MCF 10A (cell line): ENCODE measurements at regions not wholly inside any gene's neighbourhood (a gene's known extent, or its start where the extent isn't known, plus 50 kb on each side); places are given as distances from the start of the nearest gene placed in this dataset.

Experiments
- BruUV-seq: library from RNA; stranded (reverse); fragments of 400-500 nt; replicated peaks from 2 replicates; lab custom pipeline; 2021; lab: Mats Ljungman, UMichigan
- CTCF ChIA-PET: fragments of 300-600 bp; sonication (Branson Sonifier 250); formaldehyde crosslinking; extraction: SDS; loops from one replicate; lab custom pipeline; 2021; ENCODE audit warnings: antibody characterized with exemption, inconsistent platforms; lab: Yijun Ruan, JAX
- POLR2A ChIA-PET: fragments of 300-600, 350-650 bp; sonication (Branson Sonifier 250); formaldehyde crosslinking; extraction: SDS; loops from one replicate; lab custom pipeline; 2020; ENCODE audit warnings: antibody characterized with exemption, inconsistent platforms; lab: Yijun Ruan, JAX
- DNase-seq: peaks from one replicate; pipeline ENCODE4 v3.0.0-alpha.2; 2018; ENCODE audit not compliant: unreplicated experiment
- H3K27ac Mint-ChIP-seq: one replicate; pipeline ENCODE4 v1.8.0; 2022; ENCODE audit warnings: mild to moderate bottlenecking, low read depth, mixed read lengths; ENCODE audit not compliant: unreplicated experiment
- H3K27me3 Mint-ChIP-seq: one replicate; pipeline ENCODE4 v1.8.0; 2022; ENCODE audit warnings: mixed read lengths; ENCODE audit not compliant: insufficient read depth, unreplicated experiment
- H3K36me3 Mint-ChIP-seq: one replicate; pipeline ENCODE4 v1.8.0; 2022; ENCODE audit warnings: mild to moderate bottlenecking, moderate library complexity, mixed read lengths; ENCODE audit not compliant: insufficient read depth, unreplicated experiment
- H3K4me1 Mint-ChIP-seq: one replicate; pipeline ENCODE4 v1.8.0; 2022; ENCODE audit warnings: mixed read lengths; ENCODE audit not compliant: insufficient read depth, unreplicated experiment
- H3K4me3 Mint-ChIP-seq: one replicate; pipeline ENCODE4 v1.8.0; 2022; ENCODE audit warnings: mild to moderate bottlenecking, moderate library complexity, mixed read lengths; ENCODE audit not compliant: unreplicated experiment
- H3K9me3 Mint-ChIP-seq: one replicate; pipeline ENCODE4 v1.8.0; 2022; ENCODE audit warnings: mixed read lengths; ENCODE audit not compliant: unreplicated experiment
- intact Hi-C: fragments of 100-400 bp; cut with micrococcal nuclease; formaldehyde crosslinking; loops from 2 replicates; pipeline ENCODE4 v1.14.1; 2022
- TF ChIP-seq, protein P1 (sequence below): fragments of 200-600 bp; IDR thresholded peaks from one replicate; pipeline ENCODE4 v1.8.0; 2022; ENCODE audit warnings: antibody characterized with exemption, mild to moderate bottlenecking; ENCODE audit not compliant: unreplicated experiment

DNA sequence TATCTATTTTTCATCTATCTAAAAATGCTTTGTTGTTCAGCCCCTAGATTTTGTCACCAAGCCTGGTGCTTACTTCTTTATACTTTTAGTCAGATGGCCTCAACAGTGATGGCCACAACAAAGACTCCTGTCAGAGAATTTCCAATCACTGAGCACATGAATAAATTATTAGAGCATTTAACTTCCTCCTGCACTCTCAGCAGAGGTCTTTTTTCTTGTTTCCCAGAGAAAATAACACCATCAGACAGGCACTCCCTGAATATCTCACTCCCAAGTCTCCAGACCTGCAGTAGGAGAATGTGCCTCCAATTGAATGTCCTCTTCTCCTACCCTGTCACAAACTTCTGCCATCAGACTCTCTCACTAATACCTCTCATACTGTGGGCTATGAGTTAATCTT, 616.0 kb upstream of the NR5A2 start:
- Mint-ChIP-seq H3K27me3 (no peaks in the 10 kb centered on the region), H3K9me3 (peaks cover 6% of the 10 kb centered on the region), H3K36me3 (no peaks in the 10 kb centered on the region), H3K27ac (no peak overlapping the region), H3K4me1 (no peaks in the 10 kb centered on the region), H3K4me3 (no peak overlapping the region)
- no peak for DNase-seq
- TF ChIP-seq, protein P1, sequence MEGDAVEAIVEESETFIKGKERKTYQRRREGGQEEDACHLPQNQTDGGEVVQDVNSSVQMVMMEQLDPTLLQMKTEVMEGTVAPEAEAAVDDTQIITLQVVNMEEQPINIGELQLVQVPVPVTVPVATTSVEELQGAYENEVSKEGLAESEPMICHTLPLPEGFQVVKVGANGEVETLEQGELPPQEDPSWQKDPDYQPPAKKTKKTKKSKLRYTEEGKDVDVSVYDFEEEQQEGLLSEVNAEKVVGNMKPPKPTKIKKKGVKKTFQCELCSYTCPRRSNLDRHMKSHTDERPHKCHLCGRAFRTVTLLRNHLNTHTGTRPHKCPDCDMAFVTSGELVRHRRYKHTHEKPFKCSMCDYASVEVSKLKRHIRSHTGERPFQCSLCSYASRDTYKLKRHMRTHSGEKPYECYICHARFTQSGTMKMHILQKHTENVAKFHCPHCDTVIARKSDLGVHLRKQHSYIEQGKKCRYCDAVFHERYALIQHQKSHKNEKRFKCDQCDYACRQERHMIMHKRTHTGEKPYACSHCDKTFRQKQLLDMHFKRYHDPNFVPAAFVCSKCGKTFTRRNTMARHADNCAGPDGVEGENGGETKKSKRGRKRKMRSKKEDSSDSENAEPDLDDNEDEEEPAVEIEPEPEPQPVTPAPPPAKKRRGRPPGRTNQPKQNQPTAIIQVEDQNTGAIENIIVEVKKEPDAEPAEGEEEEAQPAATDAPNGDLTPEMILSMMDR: no peak
- POLR2A ChIA-PET: no interaction called here
- no TSS peak for BruUV-seq
- intact Hi-C loops: no loop called here
- CTCF ChIA-PET: no interaction called here

- Mint-ChIP-seq H3K36me3 (no peaks in the 10 kb centered on the region), H3K4me3 (no peak overlapping the region), H3K27ac (no peak overlapping the region), H3K27me3 (no peaks in the 10 kb centered on the region), H3K9me3 (peaks cover 8% of the 10 kb centered on the region), H3K4me1 (no peaks in the 10 kb centered on the region)
- CTCF ChIA-PET: interaction anchor here (0.5 to 2.5 kb wide), 32 partner anchors 9 to 957 kb away, joined by 3 to 8 read pairs (median 3); no protein-coding TSS in a partner anchor
- intact Hi-C loops: loop anchor here (1.0 to 5.0 kb wide), 3 partner anchors 485 to 665 kb away; no protein-coding TSS in a partner anchor
- POLR2A ChIA-PET: interaction anchor here (0.6 kb wide), 1 partner anchor 210 kb away, joined by 3 read pairs; no protein-coding TSS in a partner anchor
- no TSS peak for BruUV-seq
- DNase-seq: peak; percentile 75
- TF ChIP-seq, protein P1: peak; percentile 56
Observed at GRCh38 chr1:199422206-199422605, 605.3 kb upstream of the NR5A2 start.

DNA sequence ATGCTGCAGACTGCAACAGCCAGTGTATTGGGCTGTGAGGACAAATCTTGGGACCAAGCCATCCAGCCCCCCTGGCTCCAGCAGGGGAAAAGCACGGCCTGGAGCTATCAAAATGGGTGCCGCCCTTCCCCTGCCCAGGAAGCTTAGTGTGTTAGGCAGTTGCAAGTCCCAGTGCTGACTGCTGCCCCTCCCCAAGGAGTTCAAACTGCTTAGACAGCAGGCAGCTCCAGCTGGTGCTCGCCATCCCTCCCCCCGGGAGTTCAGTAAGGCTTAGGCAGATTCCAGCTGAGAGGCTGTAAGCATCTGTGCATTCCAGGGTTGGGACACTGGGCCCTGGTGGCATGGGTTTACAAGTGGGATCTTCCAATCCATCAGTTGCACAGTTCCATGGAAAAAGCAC, 579.6 kb upstream of the NR5A2 start:
- no TSS peak for BruUV-seq
- no peaks in the 10 kb centered on the region for H3K36me3 Mint-ChIP-seq
- H3K9me3 Mint-ChIP-seq: no peaks in the 10 kb centered on the region
- no peak overlapping the region for H3K27ac Mint-ChIP-seq
- ChIA-PET POLR2A (no interaction called here), CTCF (interaction anchor here (0.6 kb wide), 1 partner anchor 175 kb away, joined by 3 read pairs; no protein-coding TSS in a partner anchor)
- no peaks in the 10 kb centered on the region for H3K4me1 Mint-ChIP-seq
- H3K27me3 Mint-ChIP-seq: no peaks in the 10 kb centered on the region
- H3K4me3 Mint-ChIP-seq: no peak overlapping the region
- TF ChIP-seq, protein P1: no peak
- intact Hi-C loops: no loop called here
- no peak for DNase-seq

- no peak for DNase-seq
- POLR2A ChIA-PET: no interaction called here
- no peak overlapping the region for H3K27ac Mint-ChIP-seq
- H3K4me1 Mint-ChIP-seq: no peaks in the 10 kb centered on the region
- no peaks in the 10 kb centered on the region for H3K27me3 Mint-ChIP-seq
- H3K9me3 Mint-ChIP-seq: no peaks in the 10 kb centered on the region
- no TSS peak for BruUV-seq
- intact Hi-C loops: no loop called here
- no peaks in the 10 kb centered on the region for H3K36me3 Mint-ChIP-seq
- CTCF ChIA-PET: no interaction called here
- no peak overlapping the region for H3K4me3 Mint-ChIP-seq
- TF ChIP-seq, protein P1: no peak
Observed at GRCh38 chr1:199448646-199449045, 578.9 kb upstream of the NR5A2 start.
